Posterior vena cava (tissue), 2 donors: ENCODE measurements at regions not wholly inside any gene's neighbourhood (a gene's known extent, or its start where the extent isn't known, plus 50 kb on each side); places are given as distances from the start of the nearest gene placed in this dataset.

ENCODE experiments used
- DNase-seq: peaks from one replicate; pipeline ENCODE4 v3.0.0-alpha.2; 2020; ENCODE audit warnings: low spot score
- intact Hi-C, 2 donors: fragments of 100-400 bp; cut with DNase I; formaldehyde crosslinking; loops; one replicate each; pipeline versions ENCODE4 v1.14.1 to v1.14.2; 2022 to 2023
- donor health status: DM: yes; HTN: yes; CAD: no.
- donor health status: DM: yes; HTN: yes; CAD: no.

DNA sequence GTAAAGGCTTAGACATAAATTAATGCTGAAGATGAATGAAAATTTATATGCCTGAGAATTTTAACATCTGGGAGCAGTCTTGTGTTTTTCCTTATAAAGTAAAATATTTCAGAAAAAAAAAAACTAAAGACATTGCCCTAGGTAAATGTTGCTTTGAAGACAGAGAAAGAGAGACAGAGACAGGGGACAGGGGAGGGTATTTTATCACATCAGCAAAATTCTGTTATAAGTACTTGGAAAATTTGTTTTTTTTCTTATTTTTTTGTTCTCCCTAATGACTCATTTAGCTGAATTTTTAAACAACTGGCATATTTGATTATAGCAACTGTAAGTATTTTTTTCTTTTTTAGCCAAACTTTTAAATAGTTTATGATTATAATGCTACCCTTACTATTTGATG is 1540.6 kb upstream of the GBE1 start:
- DNase-seq = no peak
- intact Hi-C loops = no loop called here

DNA sequence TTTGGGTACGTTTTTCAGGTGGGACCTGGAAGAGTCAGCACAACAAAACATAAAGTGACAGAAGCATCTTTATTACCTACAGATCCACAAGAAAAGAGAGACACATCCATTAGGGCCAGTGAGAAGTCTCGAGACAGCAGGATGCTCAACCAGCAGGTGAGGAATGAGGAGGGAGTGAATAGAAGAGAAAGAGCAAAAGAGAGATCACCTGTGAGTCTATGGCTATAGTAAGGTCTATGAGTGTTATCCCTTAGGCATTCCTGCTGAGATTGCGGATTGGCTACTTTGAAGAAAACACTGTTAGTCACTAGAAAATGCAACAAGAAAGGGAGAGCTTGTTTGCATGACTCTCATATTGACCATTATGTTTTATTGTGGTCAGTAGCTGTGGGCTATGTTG is 1556.2 kb upstream of the GBE1 start:
- DNase-seq = no peak
- intact Hi-C loops = no loop called here

DNA sequence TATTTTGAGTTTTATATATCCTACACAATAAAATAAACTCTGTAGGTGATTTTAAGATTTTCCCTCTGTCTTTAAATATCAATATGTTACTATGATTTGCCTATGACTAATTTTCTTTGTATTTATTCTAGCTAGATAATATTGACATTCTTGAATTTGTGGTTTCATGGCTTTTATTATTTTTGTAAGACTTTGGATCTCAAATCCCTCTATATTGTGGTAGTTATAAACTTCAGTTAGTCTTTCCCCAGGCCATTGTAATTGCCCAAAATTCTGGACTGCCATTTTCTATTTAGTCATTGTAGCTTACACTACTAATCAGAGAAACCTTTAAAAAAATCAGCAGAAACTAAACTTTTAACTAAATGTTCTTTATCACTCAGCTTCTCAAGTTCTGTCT is 1559.3 kb upstream of the GBE1 start:
- intact Hi-C loops = no loop called here
- no peak for DNase-seq

DNA sequence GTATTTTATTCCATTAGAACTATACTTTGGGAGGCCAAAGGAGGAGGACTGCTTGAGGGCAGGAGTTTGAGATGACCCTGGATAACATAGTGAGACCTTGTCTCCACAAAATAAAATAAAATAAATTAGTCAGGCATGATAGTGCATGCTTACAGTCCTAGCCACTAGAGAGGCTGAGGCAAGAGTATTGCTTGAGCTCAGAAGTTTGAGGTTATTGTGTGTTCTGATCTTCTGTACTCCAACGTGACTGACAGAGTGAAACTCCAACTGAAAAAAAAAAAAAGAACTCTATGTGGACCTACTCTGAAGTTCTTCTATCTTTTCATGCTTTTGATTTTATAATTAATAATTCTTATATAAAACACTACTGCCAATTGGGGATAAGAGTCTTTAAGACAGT is 1560.0 kb upstream of the GBE1 start:
- intact Hi-C loops = no loop called here
- no peak for DNase-seq

DNA sequence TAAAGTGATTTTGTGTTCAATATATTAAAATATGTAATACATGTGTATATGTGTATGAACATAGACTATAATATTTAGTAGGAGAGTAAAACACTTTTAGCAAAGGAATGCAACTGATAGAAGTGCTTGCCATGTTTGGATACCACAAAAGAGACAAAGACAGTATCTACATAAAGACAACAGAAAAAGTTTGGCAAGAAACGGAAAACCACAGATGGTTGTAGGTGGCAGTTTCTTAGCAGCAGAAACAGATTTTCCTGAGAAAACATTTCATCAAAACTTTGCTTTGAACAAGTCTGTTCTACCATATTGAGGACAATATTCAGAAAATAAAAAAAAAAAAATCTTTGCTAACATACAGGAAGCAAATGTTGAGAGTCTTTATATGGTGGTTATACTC is 1560.4 kb upstream of the GBE1 start:
- no peak for DNase-seq
- intact Hi-C loops = no loop called here

DNA sequence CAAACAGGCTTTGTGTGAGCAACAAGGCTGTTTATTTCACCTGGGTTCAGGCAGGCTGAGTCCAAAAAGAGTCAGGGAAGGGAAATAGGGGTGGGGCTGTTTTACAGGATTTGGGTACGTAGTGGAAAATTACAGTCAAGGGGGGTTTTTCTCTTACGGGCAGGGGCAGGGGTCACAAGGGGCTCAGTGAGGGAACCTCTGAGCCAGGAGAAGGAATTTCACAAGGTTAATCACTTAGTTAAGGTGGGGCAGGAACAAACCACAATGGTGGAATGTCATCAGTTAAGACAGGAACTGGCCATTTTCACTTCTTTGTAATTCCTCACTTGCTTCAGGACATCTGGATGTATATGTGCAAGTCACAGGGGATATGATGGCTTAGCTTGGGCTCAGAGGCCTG is 1592.8 kb upstream of the GBE1 start:
- DNase-seq = no peak
- intact Hi-C loops = no loop called here

DNA sequence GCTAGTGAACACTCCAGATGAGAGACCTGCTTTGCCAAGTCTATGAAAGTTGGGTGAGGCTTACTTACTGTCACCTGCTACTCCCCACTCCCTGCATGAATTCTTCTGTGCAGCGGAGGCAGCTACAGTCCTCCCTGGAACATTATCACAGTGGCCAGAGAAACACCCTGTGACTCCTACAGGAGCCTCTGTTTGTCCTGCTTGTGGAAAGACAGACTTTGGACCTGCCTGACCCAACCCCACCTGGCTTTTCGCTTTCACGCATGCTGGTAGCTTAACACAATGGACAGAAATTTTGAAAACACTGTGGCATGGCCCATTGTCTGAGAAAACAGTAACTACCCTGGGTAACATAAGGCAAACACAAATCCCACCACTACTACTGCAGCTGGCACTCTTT is 1565.5 kb upstream of the CADM2 start:
- intact Hi-C loops = no loop called here
- no peak for DNase-seq

DNA sequence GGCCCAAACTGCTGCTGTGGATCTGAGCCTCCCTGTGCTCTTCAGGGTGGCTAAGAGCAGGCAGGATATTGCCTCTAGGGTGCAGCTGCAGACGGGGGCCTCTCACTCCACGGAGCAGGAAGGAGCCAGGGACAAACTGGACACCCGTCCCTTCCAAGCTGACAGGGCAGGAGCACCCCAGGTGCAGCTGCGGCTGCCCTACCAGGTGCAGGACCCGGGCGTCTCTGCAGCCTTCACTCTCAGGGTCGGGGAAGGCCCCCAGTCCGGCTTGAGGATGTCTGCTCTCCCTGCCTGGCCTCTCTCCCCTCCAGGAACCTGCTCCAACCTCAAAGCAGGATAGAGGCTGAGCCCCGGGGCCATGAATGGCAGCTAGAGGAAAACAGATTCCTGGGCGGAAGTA is 1554.9 kb upstream of the CADM2 start:
- intact Hi-C loops = no loop called here
- no peak for DNase-seq

DNA sequence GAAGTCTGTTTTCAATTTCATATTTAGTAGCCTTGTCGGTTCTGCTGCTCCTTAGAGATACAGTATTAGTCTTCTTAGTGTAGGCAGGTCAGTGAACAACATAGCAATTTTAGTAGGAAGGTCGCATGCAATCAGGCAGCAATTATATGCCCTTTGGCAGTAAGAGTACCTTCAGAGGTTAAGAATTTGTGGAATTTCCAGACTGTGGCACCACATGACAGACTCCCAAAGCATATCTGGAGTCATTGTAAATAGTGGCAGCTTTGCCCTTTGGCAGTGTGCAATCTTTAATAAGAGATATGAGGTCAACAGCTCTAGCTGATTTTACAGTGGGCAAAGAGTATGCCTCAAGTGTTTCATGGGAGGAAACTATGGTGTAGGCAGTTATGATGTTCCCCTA is 1532.5 kb upstream of the CADM2 start:
- intact Hi-C loops = no loop called here
- no peak for DNase-seq

DNA sequence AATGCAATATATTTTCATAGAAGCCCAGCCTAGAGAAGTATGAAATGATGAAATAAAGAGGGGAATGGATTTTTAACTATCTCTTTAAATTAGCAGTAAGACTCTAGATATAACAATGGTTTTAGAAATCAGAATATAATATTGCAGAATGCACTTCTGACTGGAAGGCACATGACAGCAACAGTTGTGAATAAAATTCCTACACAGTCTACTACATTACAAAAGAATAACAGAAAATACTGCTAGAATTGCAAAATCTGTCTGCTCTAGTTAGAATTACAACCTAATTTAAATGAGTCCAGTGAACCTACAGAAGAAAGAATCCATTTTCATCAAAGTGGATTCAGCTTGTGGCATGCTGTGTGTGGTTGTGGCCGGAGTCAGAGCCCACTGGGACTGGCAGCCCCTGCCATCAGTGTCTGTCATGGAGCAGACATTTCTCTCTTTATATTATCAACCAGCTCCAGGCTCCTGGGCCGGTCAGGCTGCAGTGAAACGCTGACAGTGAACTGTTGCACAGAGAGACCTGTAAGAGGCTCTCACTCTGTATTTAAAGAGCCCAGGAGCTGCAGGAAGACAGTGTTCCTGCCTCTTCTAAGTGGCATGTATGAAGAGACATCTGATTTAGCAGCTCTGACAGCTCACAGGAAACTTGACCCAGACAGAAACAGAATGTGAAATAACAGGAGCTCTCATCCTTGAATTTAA is 1523.8 kb upstream of the CADM2 start:
- intact Hi-C loops = no loop called here

DNA sequence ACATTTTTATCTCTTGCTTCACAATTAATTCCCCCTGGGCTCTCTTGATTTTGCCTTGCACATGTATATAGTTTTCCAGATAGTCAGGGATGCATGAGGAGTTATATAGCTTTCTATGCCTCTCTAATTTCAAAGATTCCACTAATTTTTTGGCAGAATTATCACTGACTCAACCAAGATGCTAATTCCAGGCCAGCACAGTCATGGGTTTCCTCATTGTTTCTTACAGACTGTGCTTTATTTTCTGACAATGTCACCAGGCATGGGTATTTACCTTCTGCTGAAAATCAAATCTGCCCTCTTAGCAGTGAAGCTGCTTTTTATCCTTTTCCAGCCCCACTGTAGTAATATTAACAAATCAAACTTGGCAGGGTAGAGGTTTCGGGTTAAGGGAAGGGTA is 1520.6 kb upstream of the CADM2 start:
- DNase-seq = no peak
- intact Hi-C loops = loop anchor here in 1 of 2 donors (2.0 kb wide), 1 partner anchor 65 kb away; no protein-coding TSS in a partner anchor

More for the DNA sequence above, 1523.8 kb upstream of the CADM2 start:
- peak; percentile 56 for DNase-seq

DNA sequence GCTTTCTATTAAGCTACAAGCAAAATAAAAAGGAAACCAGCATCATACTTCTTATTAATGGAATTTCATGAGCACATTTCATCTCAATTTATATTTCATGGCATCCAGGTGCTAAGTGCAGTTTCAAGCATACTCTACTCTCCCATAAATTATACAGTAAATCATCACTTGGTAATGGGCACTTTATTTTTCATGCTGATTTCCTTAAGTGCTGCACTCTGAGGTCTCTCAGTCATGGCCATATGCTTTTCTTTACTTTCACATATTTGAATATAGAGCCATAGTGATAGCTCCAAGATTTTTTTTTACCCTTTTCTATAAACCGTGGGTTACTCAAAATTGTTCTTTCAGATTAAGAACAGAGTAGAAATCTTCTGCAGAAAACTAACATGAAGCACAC is 1505.7 kb upstream of the CADM2 start:
- intact Hi-C loops = no loop called here
- DNase-seq = no peak

DNA sequence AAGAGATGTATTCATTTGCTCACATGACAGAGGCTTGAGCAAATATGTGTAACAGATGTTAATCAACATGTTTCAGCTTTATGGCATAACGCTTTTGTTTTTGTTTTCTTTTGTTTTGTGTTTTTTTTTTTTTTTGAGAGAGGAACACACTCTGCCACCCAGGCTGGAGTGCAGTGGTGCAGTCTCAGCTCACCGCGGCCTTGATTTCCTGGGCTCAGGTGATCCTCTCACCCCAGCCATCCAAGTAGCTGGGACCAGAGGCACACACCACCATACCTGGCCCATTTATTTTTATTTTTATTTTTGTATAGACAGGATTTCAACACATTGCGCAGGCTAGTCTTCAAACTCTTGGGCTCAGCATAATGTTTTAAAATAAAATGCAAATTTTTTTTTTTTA is 1504.4 kb upstream of the CADM2 start:
- intact Hi-C loops = no loop called here
- no peak for DNase-seq

DNA sequence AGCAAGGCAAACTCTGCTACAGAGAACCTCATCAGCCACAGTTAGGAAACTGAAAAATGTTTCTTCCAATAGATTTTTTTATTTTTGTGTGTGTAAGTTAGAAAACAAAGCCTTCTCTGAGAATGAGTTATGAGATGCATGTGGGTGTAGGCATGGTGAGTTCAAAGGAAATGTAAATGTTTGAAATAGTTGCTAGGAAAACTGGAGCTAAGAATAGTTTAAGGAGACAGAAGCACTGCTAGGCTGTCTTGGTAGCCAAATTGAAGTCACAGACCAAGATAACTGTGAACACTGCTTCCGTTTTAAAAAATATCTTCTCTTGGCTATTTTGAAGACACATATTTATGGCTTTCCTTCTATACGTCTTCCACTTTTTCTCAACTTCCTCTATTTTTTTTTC is 1501.2 kb upstream of the CADM2 start:
- intact Hi-C loops = no loop called here

DNA sequence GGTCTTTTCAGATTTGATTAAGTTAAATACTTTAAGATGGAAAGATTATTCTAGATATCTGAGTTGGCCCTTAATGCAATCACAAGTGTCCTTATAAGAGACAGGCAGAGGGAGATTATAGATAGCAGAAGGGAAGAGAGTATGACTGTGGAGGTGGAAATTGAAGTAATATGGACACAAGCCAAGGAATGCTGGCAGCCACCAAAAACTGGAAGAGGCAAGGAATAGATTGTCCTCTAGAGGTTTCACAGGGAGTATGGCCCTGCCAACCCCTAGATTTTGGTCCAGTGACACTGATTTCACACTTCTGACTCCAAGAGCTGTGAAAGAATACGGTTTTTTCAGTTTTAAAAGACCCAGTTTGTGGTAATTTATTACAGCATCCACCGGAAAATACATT is 1498.7 kb upstream of the CADM2 start:
- intact Hi-C loops = no loop called here

More for the DNA sequence above, 1501.2 kb upstream of the CADM2 start:
- no peak for DNase-seq

DNA sequence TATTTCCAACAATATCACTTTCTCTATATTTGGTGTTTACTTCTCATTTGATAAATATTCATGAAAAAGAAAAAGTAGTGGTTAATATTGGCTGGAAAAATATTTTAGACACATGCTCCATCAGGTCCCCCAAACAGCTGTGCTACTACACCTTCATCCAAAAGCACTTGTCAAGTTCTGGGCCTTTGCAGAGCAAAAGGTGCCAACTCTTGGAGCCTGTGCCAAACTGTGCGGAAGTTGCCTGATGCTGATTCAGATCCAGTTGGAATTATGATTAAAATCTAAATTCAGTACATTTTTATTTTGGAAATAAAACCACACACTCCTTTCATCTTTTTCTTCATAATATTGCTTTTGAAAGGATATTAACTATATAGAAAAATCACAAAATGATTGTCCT is 1497.4 kb upstream of the CADM2 start:
- no peak for DNase-seq
- intact Hi-C loops = no loop called here

More for the DNA sequence above, 1498.7 kb upstream of the CADM2 start:
- DNase-seq = no peak

DNA sequence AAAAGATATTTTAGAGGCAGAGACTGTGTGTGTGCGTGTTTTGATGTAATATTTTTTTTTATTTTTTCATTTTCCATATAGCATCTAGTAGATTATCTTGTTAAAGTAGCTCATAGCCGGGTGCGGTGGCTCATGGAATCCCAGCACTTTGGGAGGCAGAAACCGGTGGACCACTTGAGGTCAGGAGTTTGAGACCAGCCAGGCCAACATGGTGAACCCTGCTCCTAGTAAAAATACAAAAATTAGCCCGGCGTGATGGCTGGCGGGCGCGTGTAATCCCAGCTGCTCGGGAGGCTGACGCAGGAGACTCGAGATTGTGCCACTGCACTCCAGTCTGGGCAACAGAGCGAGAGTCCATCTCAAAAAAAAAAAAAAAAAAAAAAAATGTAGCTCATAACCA is 1481.2 kb upstream of the CADM2 start:
- DNase-seq = peak; percentile 43
- intact Hi-C loops = no loop called here

DNA sequence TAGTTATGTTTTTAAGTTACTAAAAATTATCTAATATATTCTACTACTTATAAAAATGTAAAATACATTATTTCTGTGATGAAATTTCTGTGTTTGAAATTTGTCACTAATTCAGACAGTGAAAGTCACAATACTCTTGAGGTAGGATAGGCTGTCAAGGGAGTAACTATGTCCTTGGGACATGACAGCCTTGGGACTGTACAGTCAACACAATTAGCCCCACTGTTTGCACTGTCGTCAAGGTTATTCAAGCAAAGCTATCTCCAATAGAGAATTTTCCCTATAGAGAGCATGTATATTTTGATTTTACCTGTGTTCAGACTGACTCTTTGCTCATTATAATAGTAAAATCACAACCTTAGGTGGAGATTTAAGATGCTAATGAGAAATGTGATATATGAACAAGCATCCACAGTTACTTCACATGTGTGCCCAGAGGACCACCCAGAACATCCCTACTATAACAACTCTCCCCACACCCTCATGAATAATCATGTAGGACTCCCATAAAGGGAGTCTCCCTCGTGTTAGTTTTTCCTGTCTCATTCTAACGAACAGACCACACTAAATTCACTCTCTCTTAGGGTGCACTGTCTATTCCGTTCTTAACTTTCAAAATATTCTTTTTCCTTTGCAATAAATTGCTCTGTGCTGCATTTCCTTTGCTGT is 1476.3 kb upstream of the CADM2 start:
- DNase-seq = no peak
- intact Hi-C loops = no loop called here

DNA sequence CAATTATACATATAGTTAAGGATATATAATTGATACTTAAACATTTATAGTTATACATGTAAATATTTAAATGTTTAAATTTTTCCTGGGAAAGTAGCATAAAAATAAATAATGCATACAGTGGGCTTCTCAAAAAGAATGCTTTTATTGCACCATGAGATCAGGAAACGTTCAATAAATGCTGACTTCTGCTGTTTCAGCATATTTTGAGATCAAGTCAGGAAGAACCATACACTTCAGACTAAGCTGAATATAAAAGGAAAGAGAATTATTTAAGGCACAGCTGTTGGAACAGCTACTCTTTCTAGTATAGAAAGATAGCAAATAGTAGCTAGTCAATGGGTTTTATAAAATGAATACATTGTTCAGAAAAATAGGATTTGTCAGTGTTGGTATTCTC is 1462.3 kb upstream of the CADM2 start:
- intact Hi-C loops = no loop called here
- no peak for DNase-seq

DNA sequence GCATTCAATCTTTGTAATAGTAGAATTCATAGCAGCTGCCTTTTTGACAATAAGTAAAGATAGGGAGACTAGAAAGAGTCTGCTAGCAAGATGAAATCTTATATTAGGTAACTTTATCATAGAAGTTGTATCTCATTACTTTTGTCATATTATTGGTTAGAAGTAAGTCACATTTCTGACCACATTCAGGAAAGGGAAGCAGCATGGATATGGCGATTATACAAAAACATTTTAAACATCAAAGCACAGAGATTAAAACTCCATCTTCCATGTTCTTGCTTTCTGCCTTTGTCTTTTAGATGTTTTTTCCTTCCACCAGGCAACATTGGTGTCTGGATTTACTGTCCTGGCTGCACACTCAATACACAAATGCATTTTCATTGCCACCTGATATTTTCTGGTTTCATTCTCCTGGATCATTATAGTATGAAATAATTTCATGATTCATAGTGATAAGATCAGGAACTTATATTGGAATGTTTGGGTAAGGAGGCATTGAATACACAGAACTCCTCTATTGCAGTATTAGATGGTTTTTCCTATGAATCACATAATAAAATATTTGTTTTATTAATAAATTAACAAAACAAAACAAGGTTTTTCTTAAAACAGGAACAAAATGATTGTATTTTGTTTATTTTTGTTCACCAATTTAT is 1460.3 kb upstream of the CADM2 start:
- DNase-seq = no peak

DNA sequence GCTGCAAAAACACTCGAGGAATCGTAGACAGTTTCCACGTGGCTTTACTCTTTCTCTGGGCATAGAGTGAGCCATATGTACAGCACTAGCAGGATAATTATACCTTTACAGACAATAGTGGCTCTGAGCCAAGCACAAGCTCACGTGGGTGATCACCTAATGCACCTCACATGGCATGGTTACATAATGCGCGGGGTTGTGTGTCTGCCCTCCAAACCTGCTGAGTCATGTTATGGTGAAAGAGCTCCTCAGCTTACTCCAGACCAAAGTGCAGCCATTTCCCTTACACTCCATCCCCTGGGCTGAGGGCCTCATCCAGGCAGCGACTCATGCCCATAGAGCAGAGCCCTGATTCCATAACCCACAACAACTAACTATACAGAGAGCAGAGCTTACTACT is 1458.4 kb upstream of the CADM2 start:
- no peak for DNase-seq
- intact Hi-C loops = no loop called here

More for the DNA sequence above, 1460.3 kb upstream of the CADM2 start:
- intact Hi-C loops = no loop called here
